ENCODE measurements at regions not wholly inside any gene's neighbourhood (a gene's known extent, or its start where the extent isn't known, plus 50 kb on each side); places are given as distances from the start of the nearest gene placed in this dataset.
A peak's percentile ranks its signal among the peaks of the same experiment; 100 is the strongest.

DNA sequence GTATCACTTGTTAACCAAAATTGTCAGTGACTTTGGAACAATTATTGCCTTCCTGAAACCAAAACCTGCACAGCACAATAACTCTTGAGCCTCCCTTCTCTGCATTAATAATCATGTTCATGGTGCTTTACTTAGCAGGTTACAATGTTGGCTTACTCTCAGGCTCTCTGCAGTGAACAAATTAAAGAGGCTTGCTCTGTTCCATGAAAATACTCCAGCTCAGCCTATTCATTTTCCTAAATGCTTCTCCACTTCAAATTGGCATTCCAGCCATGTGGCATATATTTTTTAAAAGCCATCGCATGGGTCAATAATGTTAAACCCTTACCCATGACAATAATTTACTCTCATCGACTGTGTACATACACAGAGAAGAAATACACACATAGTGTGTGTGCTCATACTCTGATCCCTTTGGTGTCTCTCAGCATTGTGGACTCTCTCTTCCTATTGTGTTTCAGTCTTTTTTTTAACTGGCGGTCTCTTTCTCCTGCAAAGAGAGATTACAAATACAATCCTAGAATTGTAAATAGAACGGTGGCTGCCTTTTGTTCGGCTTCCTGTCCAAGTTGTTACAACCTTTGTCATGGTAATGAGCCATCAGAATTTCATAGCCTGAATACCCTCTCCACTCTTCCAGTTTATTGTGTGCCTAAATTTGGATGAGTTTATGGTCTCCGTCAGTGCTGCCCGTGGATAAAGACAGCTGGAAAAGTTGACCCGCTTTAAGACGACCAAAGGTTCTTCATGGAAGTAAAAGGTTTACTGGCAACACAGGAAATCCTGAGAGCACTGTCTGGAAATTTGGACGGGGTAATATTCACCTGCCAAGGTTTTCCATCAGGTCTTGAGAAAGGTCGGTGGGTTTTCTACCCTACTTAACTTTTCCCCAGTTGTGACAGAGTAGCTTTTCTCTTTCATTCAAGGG lies 263.6 kb downstream of the CD83 start:
- POLR2A ChIA-PET: no interaction called here
- no peak overlapping the region for H3K27ac Mint-ChIP-seq

DNA sequence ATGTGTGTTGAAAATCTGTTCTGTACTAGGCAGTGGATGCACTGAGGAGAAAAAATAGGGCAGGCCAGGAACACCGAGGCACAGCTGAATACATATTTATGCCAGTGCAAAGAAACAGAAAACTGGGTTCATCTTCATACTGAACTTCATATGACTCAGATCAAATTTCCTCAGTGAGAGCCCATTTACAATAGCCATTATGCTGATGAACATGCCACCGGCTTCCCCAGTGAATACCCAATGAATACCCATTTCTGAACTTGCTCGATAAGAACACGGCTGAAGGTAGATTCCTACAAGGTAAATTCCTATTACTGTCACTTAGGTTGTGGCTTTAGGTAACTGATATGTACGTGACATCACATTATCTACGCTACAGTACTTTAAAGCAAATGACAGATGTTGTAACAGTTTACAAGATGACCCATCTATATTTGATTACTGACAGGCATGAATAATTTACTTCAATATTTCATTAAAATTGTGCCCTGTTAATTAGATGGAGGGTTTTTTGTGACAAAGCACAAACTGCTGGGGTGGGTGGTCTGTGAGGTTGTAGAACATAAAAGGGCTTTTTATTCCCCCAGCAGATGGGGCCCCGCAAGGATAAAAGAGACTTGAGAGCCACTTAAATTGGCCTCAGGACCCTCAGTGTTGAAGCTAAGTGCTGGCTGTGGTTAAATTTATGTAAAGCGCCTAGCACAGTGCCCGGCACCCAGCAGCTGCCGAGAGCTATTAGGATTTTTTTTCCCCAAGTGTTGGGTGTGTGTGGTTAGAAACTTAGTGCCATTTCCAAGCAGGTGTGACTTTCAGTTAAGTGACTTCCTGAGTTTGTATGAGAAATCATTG lies 264.5 kb downstream of the CD83 start:
- ChIA-PET POLR2A (interaction anchor here (0.6 kb wide), 1 partner anchor 73 kb away, joined by 3 read pairs; no protein-coding TSS in a partner anchor), CTCF (no interaction called here)
- H3K27me3 Mint-ChIP-seq: peaks cover 8% of the 10 kb centered on the region
- peaks cover 2% of the 10 kb centered on the region for H3K9me3 Mint-ChIP-seq
- H3K27ac Mint-ChIP-seq: no peak overlapping the region
- no peaks in the 10 kb centered on the region for H3K36me3 Mint-ChIP-seq (ENCODE audit: low read depth)
- peak; percentile 19 for DNase-seq
- H3K4me1 Mint-ChIP-seq (ENCODE audit: low read depth): peaks cover 38% of the 10 kb centered on the region
- ATAC-seq: peak; percentile 61
- intact Hi-C loops (cut with micrococcal nuclease): no loop called here
- no peak overlapping the region for H3K4me3 Mint-ChIP-seq
- TF ChIP-seq, protein P1, sequence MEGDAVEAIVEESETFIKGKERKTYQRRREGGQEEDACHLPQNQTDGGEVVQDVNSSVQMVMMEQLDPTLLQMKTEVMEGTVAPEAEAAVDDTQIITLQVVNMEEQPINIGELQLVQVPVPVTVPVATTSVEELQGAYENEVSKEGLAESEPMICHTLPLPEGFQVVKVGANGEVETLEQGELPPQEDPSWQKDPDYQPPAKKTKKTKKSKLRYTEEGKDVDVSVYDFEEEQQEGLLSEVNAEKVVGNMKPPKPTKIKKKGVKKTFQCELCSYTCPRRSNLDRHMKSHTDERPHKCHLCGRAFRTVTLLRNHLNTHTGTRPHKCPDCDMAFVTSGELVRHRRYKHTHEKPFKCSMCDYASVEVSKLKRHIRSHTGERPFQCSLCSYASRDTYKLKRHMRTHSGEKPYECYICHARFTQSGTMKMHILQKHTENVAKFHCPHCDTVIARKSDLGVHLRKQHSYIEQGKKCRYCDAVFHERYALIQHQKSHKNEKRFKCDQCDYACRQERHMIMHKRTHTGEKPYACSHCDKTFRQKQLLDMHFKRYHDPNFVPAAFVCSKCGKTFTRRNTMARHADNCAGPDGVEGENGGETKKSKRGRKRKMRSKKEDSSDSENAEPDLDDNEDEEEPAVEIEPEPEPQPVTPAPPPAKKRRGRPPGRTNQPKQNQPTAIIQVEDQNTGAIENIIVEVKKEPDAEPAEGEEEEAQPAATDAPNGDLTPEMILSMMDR (IDR thresholded peaks at IDR 0.05): no peak

More for the DNA sequence above, 263.6 kb downstream of the CD83 start:
- no peak for DNase-seq
- H3K36me3 Mint-ChIP-seq (ENCODE audit: low read depth): no peaks in the 10 kb centered on the region
- H3K4me3 Mint-ChIP-seq: no peak overlapping the region
- CTCF ChIA-PET: no interaction called here
- peaks cover 2% of the 10 kb centered on the region for H3K9me3 Mint-ChIP-seq
- intact Hi-C loops (cut with micrococcal nuclease): no loop called here
- ATAC-seq: no peak
- peaks cover 8% of the 10 kb centered on the region for H3K27me3 Mint-ChIP-seq
- peaks cover 35% of the 10 kb centered on the region for H3K4me1 Mint-ChIP-seq (ENCODE audit: low read depth)
- TF ChIP-seq, protein P1 (IDR thresholded peaks at IDR 0.05): no peak

DNA sequence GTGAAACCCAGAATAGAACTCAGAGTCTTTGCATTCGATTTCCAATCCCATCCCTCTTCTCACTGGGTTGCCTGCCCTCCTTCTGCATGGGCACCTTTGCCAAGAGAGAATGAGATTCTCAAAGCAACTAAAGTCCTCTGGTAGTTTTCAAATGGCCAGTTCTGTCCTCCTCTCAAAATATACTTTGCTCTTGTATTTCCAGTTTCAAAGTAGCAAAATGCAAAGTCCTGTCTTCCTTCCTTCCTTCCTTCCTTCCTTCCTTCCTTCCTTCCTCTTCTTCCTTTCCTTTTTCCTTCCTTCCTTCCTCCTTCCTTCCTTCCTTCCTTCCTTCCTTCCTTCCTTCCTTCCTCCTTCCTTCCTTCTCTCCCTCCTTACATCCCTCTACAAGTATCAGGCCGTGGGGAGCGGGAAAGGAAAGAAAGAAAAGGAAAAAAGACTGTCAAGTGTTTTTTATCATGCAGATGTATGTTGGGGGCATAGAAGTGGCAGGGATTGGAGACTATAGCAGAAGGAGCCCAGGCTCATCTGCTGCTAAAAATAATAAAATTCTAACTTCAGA lies 265.2 kb downstream of the CD83 start:
- Mint-ChIP-seq H3K9me3 (peaks cover 2% of the 10 kb centered on the region), H3K36me3 (ENCODE audit: low read depth) (no peaks in the 10 kb centered on the region), H3K4me3 (no peak overlapping the region), H3K27me3 (peaks cover 8% of the 10 kb centered on the region), H3K4me1 (ENCODE audit: low read depth) (peaks cover 38% of the 10 kb centered on the region), H3K27ac (no peak overlapping the region)
- TF ChIP-seq, protein P1 (IDR thresholded peaks at IDR 0.05): no peak
- ChIA-PET CTCF (no interaction called here), POLR2A (interaction anchor here (0.6 kb wide), 1 partner anchor 74 kb away, joined by 3 read pairs; no protein-coding TSS in a partner anchor)
- intact Hi-C loops (cut with micrococcal nuclease): no loop called here
- ATAC-seq: no peak
- DNase-seq: no peak

DNA sequence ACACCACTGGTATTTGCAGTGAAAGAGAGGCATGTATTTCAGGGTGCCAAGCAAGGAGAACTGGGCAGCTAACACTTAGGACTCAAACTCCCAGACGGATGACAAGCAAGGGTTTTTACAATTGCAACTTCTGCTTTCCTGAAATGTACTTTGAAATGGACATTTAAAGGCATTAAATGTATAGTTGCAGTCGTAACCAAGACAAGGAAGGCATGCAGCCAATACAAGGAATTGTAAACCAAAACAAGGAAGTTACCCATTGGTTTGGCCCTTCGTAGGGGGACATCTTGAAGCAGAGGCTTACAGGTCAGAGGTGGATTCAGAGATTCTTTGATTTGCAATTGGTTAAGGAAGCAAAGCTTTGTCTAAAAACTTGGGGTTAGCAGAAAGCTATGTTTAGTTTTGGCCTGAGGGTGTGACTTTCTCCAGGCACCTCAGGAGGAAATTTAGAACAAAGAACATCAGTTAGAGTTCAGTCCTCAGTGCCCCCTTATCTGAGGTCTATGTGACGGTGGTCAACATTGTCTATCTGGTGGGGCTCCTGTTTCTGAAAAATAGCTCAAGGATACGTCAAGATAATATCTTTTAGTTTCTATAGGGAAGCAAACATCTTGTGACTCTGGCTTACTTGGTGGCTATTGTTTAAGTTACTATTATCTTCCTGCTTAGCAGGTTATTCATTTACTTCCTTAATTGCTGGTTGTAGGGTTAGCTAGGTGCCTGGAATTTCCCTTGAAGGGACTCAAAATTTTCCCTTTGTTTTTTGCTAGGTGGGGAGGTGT lies 266.0 kb downstream of the CD83 start:
- Mint-ChIP-seq H3K27ac (no peak overlapping the region), H3K9me3 (no peaks in the 10 kb centered on the region), H3K4me3 (no peak overlapping the region), H3K4me1 (ENCODE audit: low read depth) (peaks cover 38% of the 10 kb centered on the region), H3K27me3 (peaks cover 7% of the 10 kb centered on the region), H3K36me3 (ENCODE audit: low read depth) (no peaks in the 10 kb centered on the region)
- POLR2A ChIA-PET: no interaction called here
- DNase-seq (no peak), ATAC-seq (no peak)
- TF ChIP-seq, protein P1 (IDR thresholded peaks at IDR 0.05): no peak
- intact Hi-C loops (cut with micrococcal nuclease): no loop called here
- CTCF ChIA-PET: no interaction called here
